Caco-2 (cell line): ENCODE measurements at regions not wholly inside any gene's neighbourhood (a gene's known extent, or its start where the extent isn't known, plus 50 kb on each side); places are given as distances from the start of the nearest gene placed in this dataset.

ENCODE experiments used
- BruUV-seq: library from RNA; stranded (reverse); fragments of 400-500 nt; replicated peaks from 2 replicates; lab custom pipeline; 2021; lab: Mats Ljungman, UMichigan
- CTCF ChIA-PET: fragments of 300-600 bp; sonication (Branson Sonifier 250); formaldehyde crosslinking; loops from one replicate; lab custom pipeline; 2022; ENCODE audit warnings: antibody characterized with exemption; lab: Charles Lee
- POLR2A ChIA-PET: fragments of 300-600 bp; sonication (Branson Sonifier 250); formaldehyde crosslinking; loops from one replicate; lab custom pipeline; 2022; ENCODE audit warnings: antibody characterized with exemption; lab: Charles Lee
- DNase-seq, 2 experiments: peaks; one replicate each; pipeline versions ENCODE4 v3.0.0 to v3.0.0-alpha.2; 2020 to 2022
- H3K27me3 ChIP-seq: replicated peaks from 2 replicates; pipeline ENCODE4 v1.6.0; 2011; ENCODE audit warnings: low read length; ENCODE audit not compliant: control insufficient read depth, insufficient read depth
- H3K36me3 ChIP-seq: 2 replicates; pipeline ENCODE4 v1.5.1; 2011; ENCODE audit warnings: low read length; ENCODE audit not compliant: control insufficient read depth, insufficient read depth
- H3K4me1 ChIP-seq: fragments of 250-450 bp; sonication (Bioruptor Pico); 2 replicates; pipeline ENCODE4 v1.5.1; 2020; ENCODE audit warnings: mild to moderate bottlenecking
- H3K4me3 ChIP-seq: 2 replicates; pipeline ENCODE4 v1.5.1; 2011; ENCODE audit warnings: low read depth, mild to moderate bottlenecking, control low read depth, low read length
- H3K9me3 ChIP-seq: fragments of 250-450 bp; sonication (Bioruptor Pico); 2 replicates; pipeline ENCODE4 v1.5.1; 2020; ENCODE audit warnings: mild to moderate bottlenecking, moderate library complexity
- H3K27ac Mint-ChIP-seq: one replicate; pipeline ENCODE4 v1.8.0; 2022; ENCODE audit warnings: mixed read lengths; ENCODE audit not compliant: unreplicated experiment
- H3K27me3 Mint-ChIP-seq: one replicate; pipeline ENCODE4 v1.8.0; 2022; ENCODE audit warnings: mixed read lengths; ENCODE audit not compliant: insufficient read depth, unreplicated experiment
- H3K36me3 Mint-ChIP-seq: one replicate; pipeline ENCODE4 v1.8.0; 2022; ENCODE audit warnings: mild to moderate bottlenecking, mixed read lengths; ENCODE audit not compliant: insufficient read depth, unreplicated experiment
- H3K4me1 Mint-ChIP-seq: one replicate; pipeline ENCODE4 v1.8.0; 2022; ENCODE audit warnings: low read depth, mixed read lengths; ENCODE audit not compliant: unreplicated experiment
- H3K4me3 Mint-ChIP-seq: one replicate; pipeline ENCODE4 v1.8.0; 2022; ENCODE audit warnings: mild to moderate bottlenecking, moderate library complexity, mixed read lengths; ENCODE audit not compliant: unreplicated experiment
- H3K9me3 Mint-ChIP-seq: one replicate; pipeline ENCODE4 v1.8.0; 2022; ENCODE audit warnings: mixed read lengths; ENCODE audit not compliant: unreplicated experiment
- CTCF ChIP-seq, 2 experiments: fragments of 200-600 bp in 1 of 2; IDR thresholded peaks; 1 replicate in 1 of 2; 2 replicates in 1 of 2; pipeline versions ENCODE4 v1.5.1 to v1.8.0; 2011 to 2022; ENCODE audit warnings: antibody characterized with exemption in 1 of 2, control low read depth in 1 of 2, inconsistent platforms in 1 of 2, low read depth in 1 of 2, low read length in 1 of 2, mild to moderate bottlenecking in 1 of 2, moderate library complexity in 1 of 2; ENCODE audit not compliant: insufficient read depth in 1 of 2, severe bottlenecking in 1 of 2, unreplicated experiment in 1 of 2
- intact Hi-C: fragments of 100-400 bp; cut with micrococcal nuclease; formaldehyde crosslinking; loops from one replicate; pipeline ENCODE4 v1.10.0; 2022; ENCODE audit not compliant: unreplicated experiment

GRCh38 chr1:201753492-201753891 lies 75.5 kb upstream of the IPO9 start:
- Mint-ChIP-seq H3K27me3 (peaks cover 3% of the 10 kb centered on the region), H3K36me3 (no peaks in the 10 kb centered on the region), H3K9me3 (no peaks in the 10 kb centered on the region), H3K4me3 (no peak overlapping the region), H3K4me1 (peaks cover 13% of the 10 kb centered on the region), H3K27ac (no peak overlapping the region)
- intact Hi-C loops = no loop called here
- no TSS peak for BruUV-seq
- Histone ChIP-seq H3K9me3 (no peaks in the 10 kb centered on the region), H3K36me3 (no peaks in the 10 kb centered on the region), H3K4me3 (no peak overlapping the region), H3K27me3 (no peaks in the 10 kb centered on the region), H3K4me1 (no peaks in the 10 kb centered on the region)
- ChIA-PET POLR2A (no interaction called here), CTCF (no interaction called here)
- TF ChIP-seq CTCF (IDR thresholded peaks at IDR 0.05; ENCODE audit: insufficient read depth in 1 of 2, low read depth in 1 of 2, low read length in 1 of 2, severe bottlenecking in 1 of 2, unreplicated experiment in 1 of 2) = no peak
- DNase-seq = no peak

GRCh38 chr1:201754353-201754752 lies 74.6 kb upstream of the IPO9 start:
- Mint-ChIP-seq H3K36me3 (no peaks in the 10 kb centered on the region), H3K4me1 (peaks cover 13% of the 10 kb centered on the region), H3K9me3 (no peaks in the 10 kb centered on the region), H3K4me3 (no peak overlapping the region), H3K27ac (no peak overlapping the region), H3K27me3 (peaks cover 3% of the 10 kb centered on the region)
- POLR2A ChIA-PET = no interaction called here
- Histone ChIP-seq H3K36me3 (no peaks in the 10 kb centered on the region), H3K4me3 (no peak overlapping the region), H3K27me3 (no peaks in the 10 kb centered on the region), H3K4me1 (no peaks in the 10 kb centered on the region), H3K9me3 (no peaks in the 10 kb centered on the region)
- intact Hi-C loops = no loop called here
- no peak for TF ChIP-seq CTCF (IDR thresholded peaks at IDR 0.05; ENCODE audit: insufficient read depth in 1 of 2, low read depth in 1 of 2, low read length in 1 of 2, severe bottlenecking in 1 of 2, unreplicated experiment in 1 of 2)
- no TSS peak for BruUV-seq
- CTCF ChIA-PET = no interaction called here
- DNase-seq = no peak

DNA sequence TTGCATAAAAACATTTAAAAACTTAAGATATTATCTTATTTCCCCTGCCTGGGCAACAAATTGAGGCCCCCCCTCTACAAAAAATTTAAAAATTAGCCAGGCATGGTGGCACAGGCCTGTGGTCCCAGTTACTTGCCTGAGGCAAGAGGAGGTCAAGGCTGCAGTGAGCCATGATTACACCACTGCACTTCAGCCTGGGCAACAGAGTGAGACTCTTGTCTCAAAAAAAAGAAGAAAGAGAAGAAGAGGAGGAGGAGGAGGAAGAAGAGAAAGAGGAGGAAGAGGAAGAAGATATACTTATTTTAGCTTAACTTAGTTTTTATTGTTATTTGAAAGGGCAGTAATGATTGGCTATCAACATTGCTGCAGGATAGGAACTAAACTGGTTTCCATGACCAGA lies 73.8 kb upstream of the IPO9 start:
- H3K9me3 Mint-ChIP-seq = no peaks in the 10 kb centered on the region
- no peak overlapping the region for H3K4me3 Mint-ChIP-seq
- H3K36me3 Mint-ChIP-seq = no peaks in the 10 kb centered on the region
- ChIA-PET CTCF (no interaction called here), POLR2A (no interaction called here)
- peaks cover 3% of the 10 kb centered on the region for H3K27me3 Mint-ChIP-seq
- Histone ChIP-seq H3K27me3 (no peaks in the 10 kb centered on the region), H3K4me3 (no peak overlapping the region), H3K36me3 (no peaks in the 10 kb centered on the region), H3K4me1 (no peaks in the 10 kb centered on the region), H3K9me3 (no peaks in the 10 kb centered on the region)
- DNase-seq = no peak
- intact Hi-C loops = no loop called here
- peaks cover 13% of the 10 kb centered on the region for H3K4me1 Mint-ChIP-seq
- no peak overlapping the region for H3K27ac Mint-ChIP-seq
- TF ChIP-seq CTCF (IDR thresholded peaks at IDR 0.05; ENCODE audit: insufficient read depth in 1 of 2, low read depth in 1 of 2, low read length in 1 of 2, severe bottlenecking in 1 of 2, unreplicated experiment in 1 of 2) = no peak
- no TSS peak for BruUV-seq
